ENCODE measurements at regions not wholly inside any gene's neighbourhood (a gene's known extent, or its start where the extent isn't known, plus 50 kb on each side); places are given as distances from the start of the nearest gene placed in this dataset.

GRCh38 chr2:133658020-133658903 is 90.0 kb upstream of the NCKAP5 start:
- intact Hi-C loops (cut with DNase I) = no loop called here
- no peak for DNase-seq

- no peak for DNase-seq
- intact Hi-C loops (cut with DNase I) = no loop called here
These were observed 92.2 kb upstream of the NCKAP5 start for GRCh38 chr2:133660510-133660909.

- no peak for DNase-seq
- intact Hi-C loops (cut with DNase I) = no loop called here
These were observed 93.1 kb upstream of the NCKAP5 start for GRCh38 chr2:133661392-133661791.

GRCh38 chr2:133666621-133667020 is 98.4 kb upstream of the NCKAP5 start:
- intact Hi-C loops (cut with DNase I) = no loop called here
- no peak for DNase-seq

- intact Hi-C loops (cut with DNase I) = no loop called here
- DNase-seq = no peak
These were observed 98.8 kb upstream of the NCKAP5 start for GRCh38 chr2:133667085-133667484.

- DNase-seq = no peak
- intact Hi-C loops (cut with DNase I) = no loop called here
These were observed 99.7 kb upstream of the NCKAP5 start for GRCh38 chr2:133667968-133668367.

- DNase-seq = no peak
- intact Hi-C loops (cut with DNase I) = no loop called here
These were observed 100.3 kb upstream of the NCKAP5 start for GRCh38 chr2:133668547-133668946.

- intact Hi-C loops (cut with DNase I) = loop anchor here (10.0 kb wide), 1 partner anchor 101 kb away; no protein-coding TSS in a partner anchor
- no peak for DNase-seq
These were observed 105.1 kb upstream of the NCKAP5 start for GRCh38 chr2:133673305-133673905.

GRCh38 chr2:133674066-133674432 is 105.8 kb upstream of the NCKAP5 start:
- intact Hi-C loops (cut with DNase I) = loop anchor here (10.0 kb wide), 1 partner anchor 101 kb away; no protein-coding TSS in a partner anchor
- DNase-seq = no peak

GRCh38 chr2:133674433-133675331 is 106.4 kb upstream of the NCKAP5 start:
- peak; percentile 50 to 93 (median 80) for DNase-seq
- intact Hi-C loops (cut with DNase I) = loop anchor here (10.0 kb wide), 1 partner anchor 100 kb away; no protein-coding TSS in a partner anchor

- intact Hi-C loops (cut with DNase I) = loop anchor here (10.0 kb wide), 1 partner anchor 98 kb away; no protein-coding TSS in a partner anchor
- peak in 6 of 42 donors; percentile 7 to 41 (median 20) for DNase-seq
These were observed 108.3 kb upstream of the NCKAP5 start for GRCh38 chr2:133676392-133677130.

GRCh38 chr2:133680343-133681049 is 112.2 kb upstream of the NCKAP5 start:
- intact Hi-C loops (cut with DNase I) = no loop called here
- no peak for DNase-seq

GRCh38 chr2:133682347-133682746 is 114.1 kb upstream of the NCKAP5 start:
- no peak for DNase-seq
- intact Hi-C loops (cut with DNase I) = no loop called here

- DNase-seq = no peak
- intact Hi-C loops (cut with DNase I) = no loop called here
These were observed 114.6 kb upstream of the NCKAP5 start for GRCh38 chr2:133682906-133683305.

- DNase-seq = no peak
- intact Hi-C loops (cut with DNase I) = no loop called here
These were observed 117.5 kb upstream of the NCKAP5 start for GRCh38 chr2:133685636-133686215.

- intact Hi-C loops (cut with DNase I) = no loop called here
- no peak for DNase-seq
These were observed 122.5 kb upstream of the NCKAP5 start for GRCh38 chr2:133690780-133691179.

GRCh38 chr2:133691336-133691735 is 123.1 kb upstream of the NCKAP5 start:
- DNase-seq = no peak
- intact Hi-C loops (cut with DNase I) = no loop called here

GRCh38 chr2:133705287-133705686 is 137.0 kb upstream of the NCKAP5 start:
- DNase-seq = peak in 1 of 42 donors; percentile 27
- intact Hi-C loops (cut with DNase I) = no loop called here

Measured in head of caudate nucleus (tissue), 42 donors.